Panc1 (cell line): ENCODE measurements at regions not wholly inside any gene's neighbourhood (a gene's known extent, or its start where the extent isn't known, plus 50 kb on each side); places are given as distances from the start of the nearest gene placed in this dataset.

Experiments used
- ATAC-seq: fragments of 200-7000 bp; cut with Tn5 transposase; 2 replicates; pipeline ENCODE4 v1.9.1; 2020; ENCODE audit warnings: mild to moderate bottlenecking, moderate library complexity
- BruUV-seq: library from RNA; stranded (reverse); fragments of 400-500 nt; replicated peaks from 2 replicates; lab custom pipeline; 2021; lab: Mats Ljungman, UMichigan
- CTCF ChIA-PET: fragments of 300-600 bp; sonication (Branson Sonifier 250); formaldehyde crosslinking; loops from one replicate; lab custom pipeline; 2022; ENCODE audit warnings: antibody characterized with exemption; lab: Charles Lee
- POLR2A ChIA-PET: fragments of 300-600 bp; sonication (Branson Sonifier 250); formaldehyde crosslinking; loops from one replicate; lab custom pipeline; 2022; ENCODE audit warnings: antibody characterized with exemption; lab: Charles Lee
- DNase-seq: peaks from one replicate; pipeline ENCODE4 v3.0.0-alpha.2; 2010; ENCODE audit warnings: low read depth, low spot score
- H3K27ac ChIP-seq: 2 replicates; pipeline ENCODE4 v1.5.1; 2011; ENCODE audit warnings: mild to moderate bottlenecking, low read length, inconsistent platforms
- H3K27me3 ChIP-seq: fragments of 200-500 bp; sonication (Bioruptor generic); 2 replicates; pipeline ENCODE4 v1.6.0; 2014; ENCODE audit warnings: low read length, inconsistent platforms; ENCODE audit not compliant: control insufficient read depth, insufficient read depth
- H3K36me3 ChIP-seq: fragments of 200-500 bp; sonication (Bioruptor generic); 2 replicates; pipeline ENCODE4 v1.5.1; 2014; ENCODE audit warnings: inconsistent platforms, mild to moderate bottlenecking, low read length, moderate library complexity; ENCODE audit not compliant: control insufficient read depth, insufficient read depth
- H3K4me1 ChIP-seq: 2 replicates; pipeline ENCODE4 v1.5.1; 2011; ENCODE audit warnings: inconsistent platforms, mild to moderate bottlenecking, low read length, moderate library complexity; ENCODE audit not compliant: control insufficient read depth, insufficient read depth
- H3K4me3 ChIP-seq, 2 experiments: 2 replicates each; pipeline ENCODE4 v1.5.1; 2011 to 2012; ENCODE audit warnings: low read depth in 2 of 2, low read length in 2 of 2, mild to moderate bottlenecking in 2 of 2, inconsistent platforms in 1 of 2, moderate library complexity in 1 of 2
- H3K9me3 ChIP-seq: fragments of 200-500 bp; sonication (Bioruptor generic); 2 replicates; pipeline ENCODE4 v1.5.1; 2014; ENCODE audit warnings: low read depth, mild to moderate bottlenecking, inconsistent platforms, low read length, moderate library complexity; ENCODE audit not compliant: control insufficient read depth, insufficient read depth
- CTCF ChIP-seq: fragments of 450-650 bp; IDR thresholded peaks from 2 replicates; pipeline ENCODE4 v1.5.1; 2017; ENCODE audit warnings: mild to moderate bottlenecking
- POLR2AphosphoS5 ChIP-seq: IDR thresholded peaks from 2 replicates; pipeline ENCODE4 v1.6.1; 2012; ENCODE audit warnings: mild to moderate bottlenecking, low read depth, low read length, moderate library complexity
- REST ChIP-seq, 2 experiments: IDR thresholded peaks; 2 replicates each; pipeline ENCODE4 v1.6.1; 2011 to 2012; ENCODE audit warnings: low read depth in 2 of 2, control low read depth in 1 of 2, low read length in 1 of 2, mild to moderate bottlenecking in 1 of 2, moderate library complexity in 1 of 2; ENCODE audit not compliant: insufficient read depth in 1 of 2
- SIN3A ChIP-seq: IDR thresholded peaks from 2 replicates; pipeline ENCODE4 v1.6.1; 2012; ENCODE audit warnings: low read depth, mild to moderate bottlenecking, low read length, moderate library complexity, borderline replicate concordance; ENCODE audit not compliant: insufficient read depth
- TCF7L2 ChIP-seq: IDR thresholded peaks from 2 replicates; pipeline ENCODE4 v1.6.1; 2011; ENCODE audit warnings: mild to moderate bottlenecking, low read depth, low read length, inconsistent platforms
- in situ Hi-C: cut with HindIII; loops from 2 replicates; pipeline ENCODE4 v1.10.0; 2016; ENCODE audit warnings: low sequenced_read_pairs, low pct_unique_long_range_greater_than_20kb
- intact Hi-C: fragments of 100-400 bp; cut with micrococcal nuclease; formaldehyde crosslinking; loops from one replicate; pipeline ENCODE4 v1.10.0; 2022; ENCODE audit not compliant: unreplicated experiment

GRCh38 chr13:65911546-65912193, 1318.5 kb downstream of the PCDH9 start:
- Histone ChIP-seq H3K4me1 (no peaks in the 10 kb centered on the region), H3K27me3 (no peaks in the 10 kb centered on the region), H3K36me3 (no peaks in the 10 kb centered on the region), H3K4me3 (no peak overlapping the region), H3K9me3 (no peaks in the 10 kb centered on the region), H3K27ac (no peak overlapping the region)
- POLR2A ChIA-PET = interaction anchor here (0.6 kb wide), 1 partner anchor 28 kb away, joined by 6 read pairs; no protein-coding TSS in a partner anchor
- ATAC-seq (no peak), DNase-seq (no peak)
- in situ Hi-C loops = no loop called here
- intact Hi-C loops = no loop called here
- TF ChIP-seq REST (IDR thresholded peaks at IDR 0.05; ENCODE audit: insufficient read depth in 1 of 2, low read depth in 2 of 2, low read length in 1 of 2) = no peak
- TF ChIP-seq CTCF = no peak
- TF ChIP-seq TCF7L2 = no peak
- TF ChIP-seq POLR2AphosphoS5 = no peak
- no peak for TF ChIP-seq SIN3A
- CTCF ChIA-PET = no interaction called here
- no TSS peak for BruUV-seq

DNA sequence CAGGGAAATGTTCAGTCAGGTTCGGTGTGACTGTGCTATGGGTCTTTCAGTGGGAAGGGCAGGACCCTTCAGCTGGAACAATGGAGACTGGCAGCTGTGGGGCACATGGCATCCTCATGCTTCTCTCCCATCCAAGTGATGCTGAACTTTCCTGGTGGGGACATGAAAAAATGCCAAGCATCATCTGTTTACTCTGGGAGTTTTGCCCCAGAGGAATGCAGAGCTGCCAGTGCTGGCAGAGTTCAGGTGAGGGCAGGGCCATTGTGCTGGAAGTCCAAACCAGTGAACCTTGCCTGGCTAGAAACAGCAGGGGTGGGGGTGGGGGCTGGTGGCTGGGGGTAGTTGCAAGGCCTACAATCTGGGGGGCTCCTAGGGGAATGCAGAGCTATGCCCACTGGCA, 1320.6 kb downstream of the PCDH9 start:
- H3K4me1 ChIP-seq = no peaks in the 10 kb centered on the region
- ChIA-PET POLR2A (no interaction called here), CTCF (no interaction called here)
- H3K4me3 ChIP-seq = no peak overlapping the region
- no TSS peak for BruUV-seq
- intact Hi-C loops (no loop called here), in situ Hi-C loops (no loop called here)
- no peaks in the 10 kb centered on the region for H3K36me3 ChIP-seq
- TF ChIP-seq TCF7L2 = no peak
- TF ChIP-seq POLR2AphosphoS5 = no peak
- no peak for TF ChIP-seq CTCF
- no peak for TF ChIP-seq REST (IDR thresholded peaks at IDR 0.05; ENCODE audit: insufficient read depth in 1 of 2, low read depth in 2 of 2, low read length in 1 of 2)
- no peak for TF ChIP-seq SIN3A
- H3K27me3 ChIP-seq = no peaks in the 10 kb centered on the region
- ATAC-seq = no peak
- H3K9me3 ChIP-seq = no peaks in the 10 kb centered on the region
- H3K27ac ChIP-seq = no peak overlapping the region
- no peak for DNase-seq
